ENCODE measurements at regions not wholly inside any gene's neighbourhood (a gene's known extent, or its start where the extent isn't known, plus 50 kb on each side); places are given as distances from the start of the nearest gene placed in this dataset.
A peak's percentile ranks its signal among the peaks of the same experiment; 100 is the strongest.

DNA sequence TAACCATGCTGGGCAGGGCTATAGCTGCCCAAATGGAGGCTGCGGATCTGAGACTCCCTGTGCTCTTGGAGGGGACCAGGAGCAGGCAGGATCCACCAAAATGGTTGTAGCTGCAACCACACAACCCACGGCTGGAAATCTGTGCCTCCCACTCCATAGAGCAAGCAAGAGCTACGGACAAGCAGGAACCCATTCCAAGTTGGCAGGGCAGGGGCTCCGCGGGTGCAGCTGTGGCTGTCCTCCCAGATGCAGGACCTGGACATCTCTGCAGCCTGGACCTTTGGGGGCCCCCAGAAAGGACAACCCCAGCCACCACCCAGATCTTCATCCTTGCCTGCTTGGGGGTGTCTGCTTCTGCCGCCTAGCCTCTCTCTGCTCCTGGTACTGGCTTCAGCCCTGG lies 154.1 kb upstream of the TRAM1L1 start:
- no peak for DNase-seq (ENCODE audit: low spot score)
- TF ChIP-seq, protein P1, sequence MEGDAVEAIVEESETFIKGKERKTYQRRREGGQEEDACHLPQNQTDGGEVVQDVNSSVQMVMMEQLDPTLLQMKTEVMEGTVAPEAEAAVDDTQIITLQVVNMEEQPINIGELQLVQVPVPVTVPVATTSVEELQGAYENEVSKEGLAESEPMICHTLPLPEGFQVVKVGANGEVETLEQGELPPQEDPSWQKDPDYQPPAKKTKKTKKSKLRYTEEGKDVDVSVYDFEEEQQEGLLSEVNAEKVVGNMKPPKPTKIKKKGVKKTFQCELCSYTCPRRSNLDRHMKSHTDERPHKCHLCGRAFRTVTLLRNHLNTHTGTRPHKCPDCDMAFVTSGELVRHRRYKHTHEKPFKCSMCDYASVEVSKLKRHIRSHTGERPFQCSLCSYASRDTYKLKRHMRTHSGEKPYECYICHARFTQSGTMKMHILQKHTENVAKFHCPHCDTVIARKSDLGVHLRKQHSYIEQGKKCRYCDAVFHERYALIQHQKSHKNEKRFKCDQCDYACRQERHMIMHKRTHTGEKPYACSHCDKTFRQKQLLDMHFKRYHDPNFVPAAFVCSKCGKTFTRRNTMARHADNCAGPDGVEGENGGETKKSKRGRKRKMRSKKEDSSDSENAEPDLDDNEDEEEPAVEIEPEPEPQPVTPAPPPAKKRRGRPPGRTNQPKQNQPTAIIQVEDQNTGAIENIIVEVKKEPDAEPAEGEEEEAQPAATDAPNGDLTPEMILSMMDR (IDR thresholded peaks at IDR 0.05; ENCODE audit: borderline replicate concordance, control extremely low read depth, extremely low read depth, insufficient read depth, missing control alignments): no peak
- in situ Hi-C loops (cut with MboI; ENCODE audit: low sequenced_read_pairs, unreplicated experiment): no loop called here

DNA sequence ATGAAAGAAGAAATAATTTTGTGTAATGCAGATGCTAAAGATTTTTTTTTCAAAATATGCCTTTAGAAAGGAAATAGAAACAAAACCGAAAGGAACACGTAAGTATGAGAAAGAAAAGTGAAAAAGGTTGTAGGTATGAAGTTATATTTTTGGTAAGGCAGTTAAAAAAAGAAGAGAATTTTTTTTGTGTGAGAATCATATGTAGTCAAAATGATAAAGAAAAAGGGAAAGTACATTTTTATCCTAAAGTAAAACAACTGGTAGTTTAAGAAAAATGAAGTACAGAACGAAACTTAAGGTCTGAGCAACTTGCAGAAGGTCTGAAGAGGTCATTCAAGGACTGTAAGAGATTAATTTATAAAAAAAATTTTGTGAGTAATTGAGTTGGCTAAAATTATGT lies 164.0 kb upstream of the TRAM1L1 start:
- TF ChIP-seq, protein P1 (IDR thresholded peaks at IDR 0.05; ENCODE audit: borderline replicate concordance, control extremely low read depth, extremely low read depth, insufficient read depth, missing control alignments): no peak
- DNase-seq (ENCODE audit: low spot score): peak; percentile 40
- in situ Hi-C loops (cut with MboI; ENCODE audit: low sequenced_read_pairs, unreplicated experiment): no loop called here

DNA sequence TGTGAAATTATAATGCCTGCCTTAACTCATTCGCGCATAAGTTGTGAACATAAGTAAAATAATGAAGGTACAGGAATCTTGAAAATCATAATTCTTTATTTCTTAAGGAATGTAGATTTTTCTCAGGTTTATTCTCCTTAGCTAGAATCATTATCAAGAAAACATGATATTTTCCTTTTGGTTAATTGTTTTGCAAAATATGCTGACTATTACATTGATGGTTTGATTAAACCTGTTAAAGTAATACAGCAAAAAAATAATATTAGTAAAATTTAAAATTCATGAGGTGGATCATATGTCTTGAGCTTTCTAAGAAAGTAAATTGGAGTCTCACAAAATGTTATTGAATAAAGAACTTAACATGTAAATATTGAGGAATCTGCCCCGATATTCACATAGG lies 178.7 kb upstream of the TRAM1L1 start:
- TF ChIP-seq, protein P1 (IDR thresholded peaks at IDR 0.05; ENCODE audit: borderline replicate concordance, control extremely low read depth, extremely low read depth, insufficient read depth, missing control alignments): no peak
- no peak for DNase-seq (ENCODE audit: low spot score)
- in situ Hi-C loops (cut with MboI; ENCODE audit: low sequenced_read_pairs, unreplicated experiment): no loop called here

DNA sequence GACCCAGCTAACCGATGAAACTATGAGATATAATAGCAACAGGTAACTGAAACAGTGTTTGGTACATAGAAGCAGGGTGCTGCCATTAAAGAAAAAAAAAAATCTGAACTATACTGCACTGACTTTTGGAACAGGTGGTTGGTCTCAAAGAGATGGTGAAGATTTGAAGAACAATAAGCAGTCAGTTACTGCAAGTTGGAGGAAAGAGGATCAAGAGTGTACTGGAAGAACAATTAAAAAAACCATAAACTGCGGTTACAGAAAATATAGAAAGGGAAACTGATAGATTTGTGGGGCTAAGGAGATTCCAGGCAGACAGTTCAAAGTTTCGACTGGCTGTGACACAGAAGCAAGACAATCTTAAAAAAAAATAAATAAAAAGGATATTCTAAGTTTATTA lies 181.9 kb upstream of the TRAM1L1 start:
- DNase-seq (ENCODE audit: low spot score): no peak

DNA sequence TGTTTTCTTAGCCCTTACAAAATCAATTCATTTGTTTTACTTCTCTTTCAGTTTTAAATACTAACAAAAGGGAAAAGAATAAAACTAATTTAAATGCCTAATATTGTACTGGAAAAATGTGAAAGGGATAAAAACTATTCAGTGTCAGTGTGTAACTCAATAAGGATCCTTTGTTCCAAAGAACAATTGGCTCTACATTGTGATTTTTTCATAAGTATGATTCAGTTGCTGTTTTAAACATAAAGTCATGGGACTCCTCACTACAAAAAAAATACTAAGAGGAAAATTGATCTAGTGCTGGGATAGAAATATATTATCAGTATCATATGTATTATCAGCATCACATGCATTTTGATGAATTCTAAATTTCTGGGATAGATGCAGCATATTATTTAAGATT lies 199.4 kb upstream of the TRAM1L1 start:
- TF ChIP-seq, protein P1 (IDR thresholded peaks at IDR 0.05; ENCODE audit: borderline replicate concordance, control extremely low read depth, extremely low read depth, insufficient read depth, missing control alignments): no peak
- no peak for DNase-seq (ENCODE audit: low spot score)
- in situ Hi-C loops (cut with MboI; ENCODE audit: low sequenced_read_pairs, unreplicated experiment): no loop called here

More for the DNA sequence above, 181.9 kb upstream of the TRAM1L1 start:
- TF ChIP-seq, protein P1 (IDR thresholded peaks at IDR 0.05; ENCODE audit: borderline replicate concordance, control extremely low read depth, extremely low read depth, insufficient read depth, missing control alignments): no peak
- in situ Hi-C loops (cut with MboI; ENCODE audit: low sequenced_read_pairs, unreplicated experiment): no loop called here

DNA sequence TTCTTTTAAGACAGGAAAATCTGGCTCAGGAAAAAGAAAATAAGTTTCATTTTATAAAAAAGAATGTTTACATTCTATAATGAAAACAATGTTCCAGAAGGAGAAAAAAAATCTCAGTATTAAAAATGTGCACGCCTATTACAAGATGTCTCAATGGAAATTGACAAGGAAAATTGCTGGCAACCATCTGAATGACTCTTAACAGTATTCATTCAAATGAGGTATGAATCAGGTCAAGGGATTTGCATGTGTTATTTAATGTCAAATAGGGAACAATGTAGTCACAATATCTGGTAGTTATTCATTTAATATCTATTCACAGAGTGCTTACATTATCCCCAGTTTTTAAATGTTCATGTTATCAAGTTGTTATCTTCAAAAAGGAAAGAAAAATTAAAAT lies 208.4 kb upstream of the TRAM1L1 start:
- TF ChIP-seq, protein P1 (IDR thresholded peaks at IDR 0.05; ENCODE audit: borderline replicate concordance, control extremely low read depth, extremely low read depth, insufficient read depth, missing control alignments): no peak
- no peak for DNase-seq (ENCODE audit: low spot score)
- in situ Hi-C loops (cut with MboI; ENCODE audit: low sequenced_read_pairs, unreplicated experiment): no loop called here

DNA sequence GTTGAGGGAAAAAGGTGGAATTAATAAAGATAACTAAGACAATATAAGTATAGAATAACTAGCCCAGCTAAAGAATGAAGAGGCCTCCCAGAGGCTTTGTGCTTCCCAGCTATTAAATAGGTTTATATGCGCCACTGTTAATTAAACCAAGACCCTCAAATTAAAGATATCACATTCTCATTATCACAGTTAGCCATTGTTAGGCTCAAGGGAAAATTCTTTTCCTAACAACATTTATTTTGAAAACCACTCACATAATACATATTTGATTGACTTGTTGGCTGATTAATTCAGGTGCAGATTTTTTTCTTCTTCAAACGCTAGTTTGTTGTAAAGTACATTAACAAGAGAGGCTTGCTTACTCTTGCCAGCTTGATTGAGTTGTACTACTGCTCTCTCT lies 216.8 kb upstream of the TRAM1L1 start:
- in situ Hi-C loops (cut with MboI; ENCODE audit: low sequenced_read_pairs, unreplicated experiment): no loop called here
- DNase-seq (ENCODE audit: low spot score): no peak
- TF ChIP-seq, protein P1 (IDR thresholded peaks at IDR 0.05; ENCODE audit: borderline replicate concordance, control extremely low read depth, extremely low read depth, insufficient read depth, missing control alignments): no peak
